WTC11 (cell line): ENCODE measurements at regions not wholly inside any gene's neighbourhood (a gene's known extent, or its start where the extent isn't known, plus 50 kb on each side); places are given as distances from the start of the nearest gene placed in this dataset.

Experiments
- CREB1 ChIP-seq: sonication (generic); formaldehyde crosslinking; IDR thresholded peaks from 2 replicates; pipeline ENCODE4 v1.8.0; 2023; ENCODE audit warnings: mild to moderate bottlenecking, missing genetic modification reagents
- FOXP4 ChIP-seq: sonication (generic); formaldehyde crosslinking; IDR thresholded peaks from 2 replicates; pipeline ENCODE4 v1.8.0; 2022; ENCODE audit warnings: mild to moderate bottlenecking, missing genetic modification reagents
- HMGXB4 ChIP-seq: sonication (generic); formaldehyde crosslinking; IDR thresholded peaks from 2 replicates; pipeline ENCODE4 v1.8.1; 2023; ENCODE audit warnings: mild to moderate bottlenecking, moderate library complexity, missing genetic modification reagents
- JAZF1 ChIP-seq: fragments of 250-450 bp; sonication (Bioruptor Pico); IDR thresholded peaks from 2 replicates; pipeline ENCODE4 v1.9.0; 2021; ENCODE audit warnings: moderate library complexity, mild to moderate bottlenecking, inconsistent platforms
- JUN ChIP-seq: sonication (generic); formaldehyde crosslinking; IDR thresholded peaks from 2 replicates; pipeline ENCODE4 v1.8.0; 2023; ENCODE audit warnings: mild to moderate bottlenecking, missing genetic modification reagents
- NFYB ChIP-seq: sonication (generic); formaldehyde crosslinking; conservative IDR thresholded peaks from 2 replicates; pipeline ENCODE4 v1.8.0; 2022; ENCODE audit warnings: low read depth, missing genetic modification reagents
- ZNF281 ChIP-seq: sonication (generic); formaldehyde crosslinking; IDR thresholded peaks from 2 replicates; pipeline ENCODE4 v1.8.0; 2023; ENCODE audit warnings: mild to moderate bottlenecking, missing genetic modification reagents
- TF ChIP-seq, protein P1 (sequence below): sonication (generic); formaldehyde crosslinking; IDR thresholded peaks from 2 replicates; pipeline ENCODE4 v1.8.1; 2022; ENCODE audit warnings: low read depth, mild to moderate bottlenecking, moderate library complexity, missing genetic modification reagents, borderline replicate concordance
- TF ChIP-seq, protein P2 (sequence below): fragments of 200-600 bp; IDR thresholded peaks from 2 replicates; pipeline ENCODE4 v1.8.0; 2022; ENCODE audit warnings: antibody characterized with exemption
- TF ChIP-seq, protein P3 (sequence below): sonication (generic); formaldehyde crosslinking; IDR thresholded peaks from 2 replicates; pipeline ENCODE4 v1.8.0; 2022; ENCODE audit warnings: mild to moderate bottlenecking, missing genetic modification reagents
- TF ChIP-seq, protein P4 (sequence below): sonication (generic); formaldehyde crosslinking; IDR thresholded peaks from 2 replicates; pipeline ENCODE4 v1.8.0; 2022; ENCODE audit warnings: mild to moderate bottlenecking, missing genetic modification reagents

DNA sequence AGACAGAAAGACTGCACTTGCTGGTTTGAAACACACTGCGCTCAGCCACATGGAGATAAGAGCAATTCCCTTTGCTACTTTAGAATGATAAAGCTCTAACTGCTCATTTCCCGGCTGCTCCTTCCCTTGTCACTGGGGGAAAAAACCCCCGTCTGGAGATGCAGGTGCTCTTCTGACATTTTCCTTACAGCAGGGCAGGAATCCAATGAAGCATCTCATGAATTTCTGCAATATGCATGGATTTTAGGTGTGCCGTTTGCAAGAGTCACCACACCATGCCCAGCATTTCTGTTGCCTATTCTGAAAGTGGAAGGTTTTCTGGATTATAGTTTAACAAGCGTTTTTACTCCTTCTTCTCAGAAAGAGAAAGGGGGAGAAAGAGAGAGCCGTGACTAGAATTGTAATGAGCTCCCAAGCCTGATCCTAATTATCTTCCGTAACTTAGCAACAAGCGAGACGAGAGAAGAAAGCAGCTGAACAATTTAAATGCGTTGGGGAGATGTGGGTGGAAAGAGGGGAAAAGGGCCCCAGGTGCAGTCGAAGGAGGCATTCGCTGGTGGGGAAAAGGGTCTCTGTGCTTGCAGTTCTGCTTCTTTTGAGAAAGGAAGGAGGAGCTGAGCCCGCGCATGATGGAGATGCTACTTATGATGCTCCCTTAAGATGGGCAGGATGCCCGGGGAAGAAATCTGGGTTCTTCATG, 76.6 kb upstream of the SPATA13 start:
- TF ChIP-seq FOXP4 (CRISPR knock-in tag) (no peak), HMGXB4 (CRISPR knock-in tag) (no peak), JUN (CRISPR knock-in tag) (no peak), CREB1 (CRISPR knock-in tag) (no peak), ZNF281 (CRISPR knock-in tag) (no peak), NFYB (no peak), JAZF1 (CRISPR knock-in tag) (no peak)
- TF ChIP-seq, protein P1, sequence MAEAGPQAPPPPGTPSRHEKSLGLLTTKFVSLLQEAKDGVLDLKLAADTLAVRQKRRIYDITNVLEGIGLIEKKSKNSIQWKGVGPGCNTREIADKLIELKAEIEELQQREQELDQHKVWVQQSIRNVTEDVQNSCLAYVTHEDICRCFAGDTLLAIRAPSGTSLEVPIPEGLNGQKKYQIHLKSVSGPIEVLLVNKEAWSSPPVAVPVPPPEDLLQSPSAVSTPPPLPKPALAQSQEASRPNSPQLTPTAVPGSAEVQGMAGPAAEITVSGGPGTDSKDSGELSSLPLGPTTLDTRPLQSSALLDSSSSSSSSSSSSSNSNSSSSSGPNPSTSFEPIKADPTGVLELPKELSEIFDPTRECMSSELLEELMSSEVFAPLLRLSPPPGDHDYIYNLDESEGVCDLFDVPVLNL = no peak
- TF ChIP-seq, protein P2, sequence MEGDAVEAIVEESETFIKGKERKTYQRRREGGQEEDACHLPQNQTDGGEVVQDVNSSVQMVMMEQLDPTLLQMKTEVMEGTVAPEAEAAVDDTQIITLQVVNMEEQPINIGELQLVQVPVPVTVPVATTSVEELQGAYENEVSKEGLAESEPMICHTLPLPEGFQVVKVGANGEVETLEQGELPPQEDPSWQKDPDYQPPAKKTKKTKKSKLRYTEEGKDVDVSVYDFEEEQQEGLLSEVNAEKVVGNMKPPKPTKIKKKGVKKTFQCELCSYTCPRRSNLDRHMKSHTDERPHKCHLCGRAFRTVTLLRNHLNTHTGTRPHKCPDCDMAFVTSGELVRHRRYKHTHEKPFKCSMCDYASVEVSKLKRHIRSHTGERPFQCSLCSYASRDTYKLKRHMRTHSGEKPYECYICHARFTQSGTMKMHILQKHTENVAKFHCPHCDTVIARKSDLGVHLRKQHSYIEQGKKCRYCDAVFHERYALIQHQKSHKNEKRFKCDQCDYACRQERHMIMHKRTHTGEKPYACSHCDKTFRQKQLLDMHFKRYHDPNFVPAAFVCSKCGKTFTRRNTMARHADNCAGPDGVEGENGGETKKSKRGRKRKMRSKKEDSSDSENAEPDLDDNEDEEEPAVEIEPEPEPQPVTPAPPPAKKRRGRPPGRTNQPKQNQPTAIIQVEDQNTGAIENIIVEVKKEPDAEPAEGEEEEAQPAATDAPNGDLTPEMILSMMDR = no peak
- TF ChIP-seq, protein P3, sequence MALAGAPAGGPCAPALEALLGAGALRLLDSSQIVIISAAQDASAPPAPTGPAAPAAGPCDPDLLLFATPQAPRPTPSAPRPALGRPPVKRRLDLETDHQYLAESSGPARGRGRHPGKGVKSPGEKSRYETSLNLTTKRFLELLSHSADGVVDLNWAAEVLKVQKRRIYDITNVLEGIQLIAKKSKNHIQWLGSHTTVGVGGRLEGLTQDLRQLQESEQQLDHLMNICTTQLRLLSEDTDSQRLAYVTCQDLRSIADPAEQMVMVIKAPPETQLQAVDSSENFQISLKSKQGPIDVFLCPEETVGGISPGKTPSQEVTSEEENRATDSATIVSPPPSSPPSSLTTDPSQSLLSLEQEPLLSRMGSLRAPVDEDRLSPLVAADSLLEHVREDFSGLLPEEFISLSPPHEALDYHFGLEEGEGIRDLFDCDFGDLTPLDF (CRISPR knock-in tag) = no peak
- TF ChIP-seq, protein P4, sequence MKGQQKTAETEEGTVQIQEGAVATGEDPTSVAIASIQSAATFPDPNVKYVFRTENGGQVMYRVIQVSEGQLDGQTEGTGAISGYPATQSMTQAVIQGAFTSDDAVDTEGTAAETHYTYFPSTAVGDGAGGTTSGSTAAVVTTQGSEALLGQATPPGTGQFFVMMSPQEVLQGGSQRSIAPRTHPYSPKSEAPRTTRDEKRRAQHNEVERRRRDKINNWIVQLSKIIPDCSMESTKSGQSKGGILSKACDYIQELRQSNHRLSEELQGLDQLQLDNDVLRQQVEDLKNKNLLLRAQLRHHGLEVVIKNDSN (CRISPR knock-in tag) = no peak
